Body of pancreas (tissue), 4 donors: ENCODE measurements at regions not wholly inside any gene's neighbourhood (a gene's known extent, or its start where the extent isn't known, plus 50 kb on each side); places are given as distances from the start of the nearest gene placed in this dataset.

Source experiments
- POLR2A ChIP-seq, 3 donors: fragments of 450-650 bp; IDR thresholded peaks; one replicate each; pipeline ENCODE4 v1.6.1; 2016; ENCODE audit warnings: antibody characterized with exemption in 3 of 3, mild to moderate bottlenecking in 2 of 3
- TF ChIP-seq, protein P1 (sequence below), 7 experiments: fragments of 450-650 bp in 4 of 7; fragments of 200-600 bp in 3 of 7; sonication (generic) in 3 of 7; IDR thresholded peaks; one replicate each; pipeline ENCODE4 v1.5.1; 2016 to 2019; ENCODE audit warnings: antibody characterized with exemption in 7 of 7

DNA sequence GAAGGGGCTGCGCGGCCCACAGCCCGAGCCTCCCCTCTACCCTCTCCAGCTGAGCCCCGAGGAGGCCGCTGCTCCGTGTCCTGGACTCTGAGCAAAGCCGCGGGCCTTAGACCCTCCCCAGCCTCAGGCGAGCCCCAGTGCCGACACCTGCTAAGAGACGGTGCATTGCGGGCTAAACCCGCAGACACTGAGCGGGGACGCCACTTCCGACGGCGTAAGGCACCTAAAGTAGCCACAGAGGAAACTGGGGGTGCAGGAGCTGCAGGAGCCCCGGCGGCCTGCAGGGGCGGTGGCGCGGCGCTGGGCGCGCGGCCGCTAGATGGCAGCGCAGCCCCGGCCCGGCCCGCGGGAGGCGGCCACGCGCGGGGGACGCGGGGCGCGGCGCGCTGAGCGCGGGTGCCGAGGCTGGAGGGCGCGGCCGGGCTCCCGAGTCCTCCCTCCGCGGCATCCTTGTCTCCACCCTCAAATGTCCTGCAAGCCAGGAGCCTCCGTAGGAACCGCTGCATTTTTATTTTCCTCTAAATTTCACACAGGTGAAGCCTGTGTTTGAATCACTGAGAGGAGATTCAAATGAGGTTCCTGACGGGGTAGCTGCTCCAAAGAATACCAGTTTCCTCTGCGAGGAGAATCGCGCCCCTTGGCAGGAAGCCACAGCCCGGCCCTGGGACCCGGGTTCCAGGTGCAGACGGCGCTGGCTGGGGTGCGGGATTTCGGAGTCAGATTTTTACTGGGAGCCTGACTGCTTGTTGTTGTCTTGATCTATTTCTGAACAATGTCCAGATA lies 650.5 kb downstream of the GALR1 start:
- no peak for TF ChIP-seq POLR2A (IDR thresholded peaks at IDR 0.05)
- TF ChIP-seq, protein P1, sequence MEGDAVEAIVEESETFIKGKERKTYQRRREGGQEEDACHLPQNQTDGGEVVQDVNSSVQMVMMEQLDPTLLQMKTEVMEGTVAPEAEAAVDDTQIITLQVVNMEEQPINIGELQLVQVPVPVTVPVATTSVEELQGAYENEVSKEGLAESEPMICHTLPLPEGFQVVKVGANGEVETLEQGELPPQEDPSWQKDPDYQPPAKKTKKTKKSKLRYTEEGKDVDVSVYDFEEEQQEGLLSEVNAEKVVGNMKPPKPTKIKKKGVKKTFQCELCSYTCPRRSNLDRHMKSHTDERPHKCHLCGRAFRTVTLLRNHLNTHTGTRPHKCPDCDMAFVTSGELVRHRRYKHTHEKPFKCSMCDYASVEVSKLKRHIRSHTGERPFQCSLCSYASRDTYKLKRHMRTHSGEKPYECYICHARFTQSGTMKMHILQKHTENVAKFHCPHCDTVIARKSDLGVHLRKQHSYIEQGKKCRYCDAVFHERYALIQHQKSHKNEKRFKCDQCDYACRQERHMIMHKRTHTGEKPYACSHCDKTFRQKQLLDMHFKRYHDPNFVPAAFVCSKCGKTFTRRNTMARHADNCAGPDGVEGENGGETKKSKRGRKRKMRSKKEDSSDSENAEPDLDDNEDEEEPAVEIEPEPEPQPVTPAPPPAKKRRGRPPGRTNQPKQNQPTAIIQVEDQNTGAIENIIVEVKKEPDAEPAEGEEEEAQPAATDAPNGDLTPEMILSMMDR (IDR thresholded peaks at IDR 0.05): peak; percentile 54 to 99 (median 79)
